ENCODE measurements at regions not wholly inside any gene's neighbourhood (a gene's known extent, or its start where the extent isn't known, plus 50 kb on each side); places are given as distances from the start of the nearest gene placed in this dataset.

- no peak for DNase-seq (ENCODE audit: low spot score)
Observed at GRCh38 chr5:168056499-168057182, 234.8 kb upstream of the WWC1 start.

GRCh38 chr5:168057905-168058304, 233.5 kb upstream of the WWC1 start:
- no peak for DNase-seq (ENCODE audit: low spot score)

DNA sequence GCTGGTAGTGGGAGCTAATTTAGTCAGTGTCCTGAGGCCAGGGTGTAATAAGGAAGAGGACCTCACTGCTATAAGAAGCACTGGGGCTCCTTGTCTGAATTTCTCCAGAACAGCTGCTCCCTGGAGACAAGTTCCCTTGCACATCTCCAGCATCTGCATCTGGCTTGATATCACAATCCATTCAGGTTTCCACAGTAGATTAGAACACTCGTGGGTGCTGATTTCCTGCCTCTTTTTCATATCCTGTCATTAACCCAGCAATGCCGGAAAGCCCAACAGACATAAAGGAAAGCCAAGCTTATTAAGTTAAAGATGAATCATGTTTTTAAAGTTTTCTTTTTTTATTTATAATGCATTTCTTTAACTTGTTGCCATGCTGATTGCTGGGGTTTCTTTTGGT, 232.3 kb upstream of the WWC1 start:
- no peak for DNase-seq (ENCODE audit: low spot score)

GRCh38 chr5:168062239-168062638, 229.2 kb upstream of the WWC1 start:
- DNase-seq (ENCODE audit: low spot score) = no peak

DNA sequence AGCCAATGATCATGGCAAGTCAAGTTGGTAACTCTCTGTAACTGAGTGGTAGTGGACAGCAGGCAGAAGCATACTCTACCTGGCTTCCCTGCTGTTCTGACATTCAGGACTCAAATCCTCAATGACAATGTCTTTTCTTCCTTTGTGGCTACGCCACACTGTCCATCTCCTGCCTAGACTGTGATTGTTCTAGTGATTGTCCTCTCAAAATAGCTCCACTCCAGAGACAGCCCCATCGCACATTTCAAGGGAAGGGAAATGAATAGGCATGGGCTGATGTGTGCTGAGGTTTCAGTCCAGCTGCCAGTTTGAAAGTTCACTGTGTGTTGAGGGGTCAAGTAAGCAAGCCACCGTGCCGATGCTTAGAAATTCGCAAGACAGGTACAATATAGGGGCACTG, 227.0 kb upstream of the WWC1 start:
- no peak for DNase-seq (ENCODE audit: low spot score)

DNA sequence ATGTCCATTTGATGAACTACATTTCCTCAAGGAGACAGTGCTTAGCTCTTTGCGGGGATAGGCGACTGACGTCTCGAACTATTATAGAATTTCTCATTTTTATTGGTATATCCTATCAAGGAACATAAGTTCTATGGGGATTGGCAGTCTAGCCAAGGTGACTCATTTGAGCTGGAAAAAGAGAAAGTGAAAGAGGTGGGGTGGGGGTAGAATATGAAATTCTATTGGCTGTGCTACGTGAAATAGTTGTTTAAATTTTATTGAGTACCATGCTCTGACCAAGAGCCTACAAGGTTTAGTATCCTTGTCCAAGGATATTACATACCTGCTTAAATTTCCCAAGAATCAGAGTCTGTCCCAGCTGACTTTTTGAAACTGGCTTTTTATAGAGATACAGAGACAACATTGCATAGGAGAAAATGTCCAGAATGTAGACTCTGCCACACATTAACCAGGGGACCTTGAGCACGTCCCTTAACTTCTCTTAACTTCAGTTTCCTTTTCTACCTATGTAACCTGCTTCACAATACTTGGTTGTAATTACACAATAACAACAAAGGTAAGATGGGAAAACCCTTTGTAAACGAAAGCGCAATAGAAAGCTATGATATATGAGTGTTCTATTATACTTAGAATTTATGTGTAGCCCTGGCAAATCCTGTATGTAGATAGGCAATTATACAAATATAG, 226.4 kb upstream of the WWC1 start:
- no peak for DNase-seq (ENCODE audit: low spot score)

- no peak for DNase-seq (ENCODE audit: low spot score)
Observed at GRCh38 chr5:168066536-168067208, 224.8 kb upstream of the WWC1 start.

DNA sequence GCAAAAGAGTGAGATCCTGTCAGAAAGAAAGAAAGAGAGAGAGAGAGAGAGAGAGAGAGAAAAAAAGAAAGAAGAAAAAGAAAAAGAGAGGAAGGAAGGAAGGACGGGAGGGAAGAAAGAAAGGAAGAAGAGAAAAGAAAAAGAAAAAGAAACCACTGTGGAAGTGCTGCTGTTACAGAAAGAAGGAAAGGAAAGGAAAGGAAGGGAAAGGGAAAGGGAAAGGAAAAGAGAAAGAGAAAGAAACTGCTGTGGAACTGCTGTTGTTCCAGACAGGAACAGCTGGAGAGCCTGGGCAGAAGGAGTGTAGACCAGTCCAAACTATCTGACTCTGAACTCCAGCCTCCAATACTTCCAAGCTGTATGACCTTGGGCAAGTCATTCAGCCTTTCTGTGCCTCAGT, 220.7 kb upstream of the WWC1 start:
- DNase-seq (ENCODE audit: low spot score) = no peak

GRCh38 chr5:168072665-168073064, 218.8 kb upstream of the WWC1 start:
- no peak for DNase-seq (ENCODE audit: low spot score)

DNA sequence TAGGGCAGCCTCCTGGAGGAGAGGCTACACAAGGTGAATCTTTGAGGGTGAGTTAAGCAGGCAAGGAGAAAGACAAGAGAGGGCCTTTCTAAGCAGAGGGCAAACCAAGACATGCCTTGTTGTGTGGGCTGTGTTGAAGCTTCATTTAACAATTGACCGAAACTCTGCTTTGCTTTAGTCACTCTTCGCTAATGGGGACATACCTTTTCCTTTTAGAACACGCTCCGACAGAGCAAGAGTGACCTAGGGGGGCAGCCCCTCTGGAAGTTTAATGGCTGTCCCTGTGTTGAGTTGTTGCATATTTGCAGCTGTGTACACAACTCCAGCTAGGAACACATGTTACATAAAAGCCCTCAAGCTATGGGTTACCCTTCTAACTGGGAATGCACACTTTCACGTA, 218.1 kb upstream of the WWC1 start:
- DNase-seq (ENCODE audit: low spot score) = no peak

DNA sequence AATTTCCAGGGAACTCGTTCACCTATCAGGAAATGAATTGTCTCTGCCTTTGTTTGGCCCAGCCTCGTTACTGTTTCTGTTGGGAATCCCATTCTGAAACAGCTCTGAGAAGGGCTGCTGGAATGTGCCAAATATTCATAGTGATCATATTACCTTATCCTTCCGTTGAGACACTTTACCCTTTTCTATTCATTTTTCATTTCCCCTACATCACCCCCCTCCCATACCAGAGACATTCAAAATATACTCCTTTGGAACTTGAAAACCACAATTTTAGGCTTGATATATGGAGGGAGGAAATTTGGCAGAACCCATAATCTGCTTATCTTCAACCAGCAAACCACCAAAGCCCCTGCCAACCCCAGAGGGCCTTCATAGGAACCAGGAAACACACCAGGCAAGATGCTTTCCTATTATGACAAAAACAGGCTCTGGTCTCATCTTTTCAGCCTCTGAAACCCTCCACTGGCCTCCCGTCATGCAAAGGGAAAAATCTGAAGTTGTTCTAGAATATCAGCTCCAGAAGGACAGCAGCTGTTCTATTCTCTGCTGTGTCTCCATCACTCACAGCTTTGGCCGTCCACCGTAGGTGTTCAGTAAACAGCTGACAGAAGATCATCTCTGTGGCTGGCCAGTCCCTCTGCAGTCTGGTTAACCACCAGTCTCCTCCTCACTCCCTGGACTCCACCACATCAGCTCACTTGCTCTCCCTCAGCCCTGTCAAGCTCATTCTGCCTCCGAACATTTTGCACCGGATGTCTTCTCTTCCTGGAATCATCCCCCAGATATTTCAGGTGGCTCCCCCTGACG, 217.2 kb upstream of the WWC1 start:
- no peak for DNase-seq (ENCODE audit: low spot score)

- DNase-seq (ENCODE audit: low spot score) = no peak
Observed at GRCh38 chr5:168075387-168075786, 216.1 kb upstream of the WWC1 start.

- DNase-seq (ENCODE audit: low spot score) = no peak
Observed at GRCh38 chr5:168076561-168076991, 214.9 kb upstream of the WWC1 start.

GRCh38 chr5:168085261-168086031, 206.0 kb upstream of the WWC1 start:
- no peak for DNase-seq (ENCODE audit: low spot score)

DNA sequence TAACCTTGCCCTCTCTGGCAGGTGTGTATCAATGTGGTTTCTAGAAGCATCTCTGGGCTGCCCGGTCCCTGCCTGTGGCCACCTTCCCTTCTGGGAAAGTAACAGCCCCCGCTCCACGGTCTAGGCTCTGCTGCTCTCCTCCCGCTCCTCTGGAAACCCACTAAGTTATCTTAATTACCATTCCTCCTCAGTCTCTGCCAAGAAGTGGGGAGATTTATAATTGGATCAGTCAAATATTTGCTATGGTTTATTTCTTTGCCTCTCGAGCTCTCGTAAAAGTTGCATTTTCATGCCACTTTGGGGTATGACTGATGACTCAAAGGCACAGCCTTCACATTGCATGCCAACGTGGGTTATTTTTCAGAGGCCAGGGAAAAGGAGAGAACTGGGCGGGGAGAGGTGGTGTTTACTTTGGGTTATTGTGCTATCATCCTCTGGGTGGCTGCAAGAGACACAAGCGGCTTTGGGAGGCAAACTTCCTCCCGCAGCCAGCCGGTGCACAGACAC, 205.3 kb upstream of the WWC1 start:
- DNase-seq (ENCODE audit: low spot score) = no peak

DNA sequence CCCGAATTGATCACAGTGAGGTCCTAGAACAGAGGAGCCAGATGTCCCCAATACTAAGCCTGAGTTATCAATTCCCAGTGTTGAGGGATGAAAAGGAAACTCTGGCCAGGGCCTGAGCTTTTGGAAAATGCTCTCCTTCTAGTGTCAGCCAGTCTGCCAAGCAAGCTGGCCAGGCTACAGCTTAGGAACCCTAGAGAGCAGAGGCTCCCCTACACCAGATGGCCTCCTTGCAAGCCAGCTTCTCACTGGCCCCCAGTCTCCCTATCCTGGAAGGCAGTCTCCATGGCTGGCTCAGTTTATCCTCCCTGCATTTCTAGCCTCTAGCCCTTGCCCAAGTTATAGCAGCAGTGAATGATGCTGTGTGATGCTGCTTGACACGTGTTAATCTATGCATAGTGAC, 204.7 kb upstream of the WWC1 start:
- DNase-seq (ENCODE audit: low spot score) = no peak

GRCh38 chr5:168088410-168089173, 202.9 kb upstream of the WWC1 start:
- DNase-seq (ENCODE audit: low spot score) = no peak

- no peak for DNase-seq (ENCODE audit: low spot score)
Observed at GRCh38 chr5:168089201-168089887, 202.1 kb upstream of the WWC1 start.

- no peak for DNase-seq (ENCODE audit: low spot score)
Observed at GRCh38 chr5:168092209-168093185, 198.9 kb upstream of the WWC1 start.

All from hepatic stellate cell (primary cell).